ENCODE measurements at regions not wholly inside any gene's neighbourhood (a gene's known extent, or its start where the extent isn't known, plus 50 kb on each side); places are given as distances from the start of the nearest gene placed in this dataset.
"Not testable (repeated sequence)": the region's sequence is repeated elsewhere in the genome, so short reads cannot be mapped to it uniquely, and the experiment has no call there.

- not testable (repeated sequence) for DNase-seq
Measured at GRCh38 chr16:29328528-29328927, 78.0 kb downstream of the NPIPB11 start.

DNA sequence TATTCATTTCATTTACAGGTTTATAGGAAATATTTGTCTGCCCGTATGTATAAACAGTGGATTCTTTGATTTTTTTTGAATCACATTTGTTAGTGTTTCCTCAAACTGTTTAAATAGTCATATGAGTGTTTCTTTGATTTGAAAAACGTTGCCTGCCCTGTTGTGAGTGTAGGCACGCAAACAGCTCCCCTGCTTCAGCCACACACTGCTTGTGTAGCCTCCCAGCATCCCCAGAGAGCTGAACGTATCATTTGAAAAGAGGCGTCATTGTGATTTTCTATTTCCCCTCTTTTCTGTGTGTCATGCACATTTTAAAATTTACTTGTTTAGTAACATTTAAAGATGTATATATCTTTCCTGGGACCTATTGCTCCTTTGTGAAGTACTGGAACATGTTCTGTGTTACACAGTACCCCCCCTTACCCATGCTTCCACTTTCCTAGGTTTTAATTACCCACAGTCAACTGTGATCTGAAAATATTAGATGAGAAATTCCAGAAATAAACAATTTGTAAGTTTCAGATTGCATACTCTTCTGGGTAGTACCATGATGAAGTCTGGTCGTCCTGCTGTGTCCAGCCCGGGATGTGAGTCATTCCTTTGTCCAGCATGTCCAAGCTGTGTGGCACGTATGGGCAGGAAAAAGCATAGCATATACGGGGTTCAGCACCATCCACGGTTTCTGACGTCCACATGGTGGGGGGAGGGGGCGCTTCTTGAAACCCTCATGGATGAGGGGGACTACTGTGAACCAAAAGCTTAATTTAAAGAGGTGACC lies 78.7 kb downstream of the NPIPB11 start:
- not testable (repeated sequence) for DNase-seq

GRCh38 chr16:29326164-29327125 lies 80.1 kb downstream of the NPIPB11 start:
- not testable (repeated sequence) for DNase-seq

- not testable (repeated sequence) for DNase-seq
Measured at GRCh38 chr16:29323725-29324124, 82.8 kb downstream of the NPIPB11 start.

DNA sequence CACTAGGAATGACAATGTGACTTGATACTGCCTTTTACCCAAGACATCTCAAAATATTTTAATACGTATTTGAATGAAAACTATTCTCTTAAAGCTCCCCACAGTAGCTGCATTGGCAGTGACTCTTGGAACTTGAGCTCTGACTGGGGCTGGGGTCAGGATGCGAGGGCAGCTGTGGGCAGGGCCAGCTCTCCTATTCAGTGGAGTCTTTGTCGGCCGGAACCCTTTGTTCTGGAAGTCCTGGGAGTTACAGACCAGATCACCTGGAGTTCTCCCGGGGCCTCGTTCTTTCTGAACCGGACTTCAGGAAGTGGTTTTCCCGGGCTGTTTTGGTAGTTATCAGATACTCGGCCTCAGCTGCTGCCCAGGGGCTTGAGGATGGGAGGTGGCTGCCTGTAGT lies 84.9 kb downstream of the NPIPB11 start:
- DNase-seq = no peak

DNA sequence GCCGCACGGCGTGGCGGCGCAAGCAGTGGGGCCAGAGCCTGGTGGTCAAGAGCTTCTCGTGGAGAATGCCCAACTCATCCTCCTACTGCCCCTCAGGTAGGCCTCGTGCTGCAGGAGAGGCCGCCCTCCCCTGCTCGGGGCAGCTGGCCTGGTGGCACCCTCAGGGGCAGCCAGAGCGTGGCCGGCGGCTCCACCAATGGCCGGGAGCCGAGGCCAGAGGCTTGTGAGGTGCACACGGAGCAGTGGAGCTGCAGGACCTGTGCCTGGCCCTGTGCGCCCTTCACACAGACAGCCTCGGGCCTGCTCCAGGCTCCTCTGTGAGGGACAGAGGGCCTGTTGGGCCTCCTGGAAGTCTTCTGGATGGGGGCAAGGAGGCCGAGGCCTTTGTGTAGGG lies 85.5 kb downstream of the NPIPB11 start:
- DNase-seq = no peak

GRCh38 chr16:29320274-29320999 lies 86.1 kb downstream of the NPIPB11 start:
- DNase-seq = no peak

DNA sequence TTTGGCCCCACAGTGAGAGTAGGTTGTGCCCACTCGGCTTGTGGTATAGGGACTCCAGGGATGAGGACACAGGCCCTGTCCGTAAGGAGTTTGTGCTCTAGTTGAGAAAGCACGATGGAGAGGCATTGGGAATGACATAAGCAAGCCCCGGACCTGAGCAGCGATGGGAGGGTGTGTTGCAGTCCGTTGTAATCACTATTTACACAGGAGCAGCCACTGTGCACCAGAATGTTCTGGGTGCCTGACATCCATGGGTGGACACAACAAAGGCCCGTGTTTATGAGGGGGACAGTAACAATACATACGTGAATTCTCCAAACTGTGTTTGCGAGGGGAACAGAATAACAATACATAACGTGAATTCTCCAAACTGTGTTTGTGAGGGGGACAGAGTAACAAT lies 86.8 kb downstream of the NPIPB11 start:
- DNase-seq = no peak

DNA sequence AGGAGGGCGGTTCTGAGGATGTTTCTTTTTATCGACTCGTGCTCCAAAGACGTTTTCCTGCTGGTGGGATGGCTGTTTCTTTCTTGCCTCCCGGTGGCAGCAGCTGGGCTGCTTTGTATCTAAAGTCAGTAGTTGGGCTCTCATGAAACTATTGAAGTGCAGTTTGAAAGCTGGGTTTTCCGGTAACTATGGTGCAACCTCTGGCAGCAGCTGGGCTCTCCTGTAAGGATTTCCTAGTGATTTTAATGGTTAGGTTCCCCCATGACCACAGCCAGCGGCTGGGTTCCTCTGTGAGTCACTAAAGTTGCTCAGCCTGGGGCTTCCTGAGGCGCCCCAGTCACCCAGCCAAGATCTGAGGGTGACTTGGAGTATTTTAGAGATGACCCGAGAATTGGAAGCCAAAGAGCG lies 87.9 kb downstream of the NPIPB11 start:
- not testable (repeated sequence) for DNase-seq

DNA sequence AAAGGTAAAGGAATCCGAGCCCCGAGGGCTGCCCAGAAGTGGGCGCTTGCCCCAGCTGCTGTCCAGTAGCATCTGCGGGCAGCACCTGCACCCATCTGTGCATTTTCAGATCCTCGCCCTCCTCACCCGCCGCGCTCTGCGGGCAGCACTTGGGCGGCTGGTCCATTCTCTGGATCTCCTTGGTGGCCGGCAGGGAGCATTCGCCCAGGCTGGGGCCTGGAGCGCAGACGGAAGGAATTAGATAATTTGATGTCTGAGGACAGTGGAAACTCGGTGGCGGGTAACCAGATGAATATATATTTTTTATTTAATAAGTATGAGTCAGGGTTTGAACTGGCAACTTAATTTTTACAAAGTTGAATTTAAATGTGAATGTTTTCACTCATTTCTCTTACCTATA lies 88.5 kb downstream of the NPIPB11 start:
- no peak for DNase-seq

GRCh38 chr16:29317269-29317668 lies 89.2 kb downstream of the NPIPB11 start:
- DNase-seq = no peak

GRCh38 chr16:29316761-29317183 lies 89.7 kb downstream of the NPIPB11 start:
- DNase-seq = no peak

- DNase-seq = no peak
Measured at GRCh38 chr16:29315916-29316517, 90.5 kb downstream of the NPIPB11 start.

DNA sequence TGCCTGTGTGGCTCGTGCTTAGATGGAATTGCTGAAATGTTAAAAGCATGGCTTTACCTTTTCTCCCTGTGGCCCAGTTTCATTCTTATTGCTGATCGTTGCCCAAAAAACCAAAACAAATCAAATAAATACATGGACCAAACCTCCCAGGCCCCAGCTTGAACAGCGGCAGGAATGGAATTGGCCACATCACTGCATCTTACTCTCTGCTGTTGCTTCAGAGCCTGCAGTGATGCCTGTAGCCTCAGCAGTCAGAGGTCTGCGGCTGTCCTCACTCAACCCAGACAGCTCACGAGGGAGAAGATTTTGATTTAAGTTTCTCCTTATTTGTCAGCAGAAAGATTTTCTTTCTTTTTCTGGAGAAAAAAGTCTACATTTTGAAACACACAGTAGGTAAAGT lies 91.5 kb downstream of the NPIPB11 start:
- DNase-seq = no peak

- no peak for DNase-seq
Measured at GRCh38 chr16:29314292-29314934, 92.1 kb downstream of the NPIPB11 start.

- DNase-seq = no peak
Measured at GRCh38 chr16:29313559-29314048, 92.9 kb downstream of the NPIPB11 start.

DNA sequence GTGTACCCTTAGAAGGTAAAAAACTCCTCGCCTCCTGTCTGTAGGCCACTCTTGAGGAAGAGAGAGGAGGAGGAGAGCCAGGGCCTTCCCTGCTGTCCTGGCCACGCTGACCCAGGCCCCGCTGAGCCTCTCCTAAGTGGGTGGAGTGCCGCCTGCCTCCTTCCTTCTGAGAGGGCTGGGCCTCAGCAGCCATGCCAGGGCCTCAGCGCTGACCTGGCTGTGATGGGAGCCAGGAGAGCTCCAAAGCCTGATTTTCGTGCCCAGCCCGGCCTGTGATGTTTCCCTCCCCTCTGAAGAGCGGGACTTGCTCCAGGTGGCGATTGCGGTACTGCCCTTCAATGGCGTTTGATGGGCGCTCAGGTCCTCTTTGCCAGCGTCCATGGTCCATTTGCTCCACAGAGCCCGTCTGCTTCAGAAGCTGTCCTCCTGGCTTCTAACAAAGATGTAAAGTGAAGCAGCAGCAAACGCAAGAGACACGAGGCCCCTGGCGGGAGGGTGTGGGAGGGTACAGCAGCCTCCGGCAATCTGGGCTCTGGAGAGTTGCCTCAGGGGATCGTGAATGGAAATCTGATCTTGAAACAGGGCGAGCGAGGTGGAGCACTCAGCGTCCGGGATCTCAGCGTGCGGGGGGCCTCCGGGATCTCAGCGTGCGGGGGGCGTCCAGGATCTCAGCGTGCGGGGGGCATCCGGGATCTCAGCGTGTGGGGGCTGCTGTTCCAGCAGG lies 93.5 kb downstream of the NPIPB11 start:
- DNase-seq = no peak

GRCh38 chr16:29312345-29312675 lies 94.2 kb downstream of the NPIPB11 start:
- not testable (repeated sequence) for DNase-seq

GRCh38 chr16:29311461-29312344 lies 94.8 kb downstream of the NPIPB11 start:
- DNase-seq = no peak

- no peak for DNase-seq
Measured at GRCh38 chr16:29310852-29311314, 95.6 kb downstream of the NPIPB11 start.
